Adrenal gland (tissue), 5 donors: ENCODE measurements at regions not wholly inside any gene's neighbourhood (a gene's known extent, or its start where the extent isn't known, plus 50 kb on each side); places are given as distances from the start of the nearest gene placed in this dataset.

Experiments
- CTCF ChIP-seq, 6 experiments: fragments of 450-650 bp in 4 of 6; fragments of 200-600 bp in 2 of 6; sonication (generic) in 1 of 6; IDR thresholded peaks; 1 replicate in 5 of 6; 2 replicates in 1 of 6; pipeline versions ENCODE4 v1.5.1 to v1.8.0; 2016 to 2021; ENCODE audit warnings: antibody characterized with exemption in 6 of 6, mild to moderate bottlenecking in 2 of 6, moderate library complexity in 1 of 6
- POLR2A ChIP-seq, 2 donors: fragments of 450-650 bp; IDR thresholded peaks; one replicate each; pipeline ENCODE4 v1.6.1; 2017; ENCODE audit warnings: antibody characterized with exemption in 2 of 2, mild to moderate bottlenecking in 2 of 2, moderate library complexity in 1 of 2
- donor health status: DM: no; HTN: no; CAD: no.

GRCh38 chr9:95643619-95644018 is 126.8 kb upstream of the PTCH1 start:
- no peak for TF ChIP-seq CTCF (IDR thresholded peaks at IDR 0.05)
- TF ChIP-seq POLR2A (IDR thresholded peaks at IDR 0.05), result no peak
